ENCODE measurements at regions not wholly inside any gene's neighbourhood (a gene's known extent, or its start where the extent isn't known, plus 50 kb on each side); places are given as distances from the start of the nearest gene placed in this dataset.

GRCh38 chr1:175812936-175813335, 69.5 kb upstream of the TNR start:
- TF ChIP-seq CTCF (IDR thresholded peaks at IDR 0.05; ENCODE audit: insufficient read depth, low read depth, low read length) = no peak
- TF ChIP-seq EZH2 (IDR thresholded peaks at IDR 0.05; ENCODE audit: insufficient read depth, low read length) = no peak
